H4 (cell line): ENCODE measurements at regions not wholly inside any gene's neighbourhood (a gene's known extent, or its start where the extent isn't known, plus 50 kb on each side); places are given as distances from the start of the nearest gene placed in this dataset.
A peak's percentile ranks its signal among the peaks of the same experiment; 100 is the strongest.
"Not testable (repeated sequence)": the region's sequence is repeated elsewhere in the genome, so short reads cannot be mapped to it uniquely, and the experiment has no call there.

ENCODE experiments used
- DNase-seq: peaks from one replicate; pipeline ENCODE4 v3.0.0-alpha.2; 2015; ENCODE audit warnings: low spot score

GRCh38 chr12:73506611-73507010 is 1031.0 kb upstream of the ATXN7L3B start:
- DNase-seq: no peak

- peak; percentile 11 for DNase-seq
Measured at GRCh38 chr12:73514672-73515071, 1023.0 kb upstream of the ATXN7L3B start.

- no peak for DNase-seq
Measured at GRCh38 chr12:73517859-73518258, 1019.8 kb upstream of the ATXN7L3B start.

- DNase-seq: no peak
Measured at GRCh38 chr12:73529231-73529630, 1008.4 kb upstream of the ATXN7L3B start.

GRCh38 chr12:73529954-73530353 is 1007.7 kb upstream of the ATXN7L3B start:
- no peak for DNase-seq

GRCh38 chr12:73531752-73532151 is 1005.9 kb upstream of the ATXN7L3B start:
- no peak for DNase-seq

GRCh38 chr12:73547421-73547820 is 990.2 kb upstream of the ATXN7L3B start:
- DNase-seq: peak; percentile 37

GRCh38 chr12:73585136-73585535 is 952.5 kb upstream of the ATXN7L3B start:
- DNase-seq: no peak

- no peak for DNase-seq
Measured at GRCh38 chr12:73589220-73589619, 948.4 kb upstream of the ATXN7L3B start.

GRCh38 chr12:73598626-73599025 is 939.0 kb upstream of the ATXN7L3B start:
- peak; percentile 6 for DNase-seq

- DNase-seq: no peak
Measured at GRCh38 chr12:73599268-73599667, 938.4 kb upstream of the ATXN7L3B start.

GRCh38 chr12:73605925-73606324 is 931.7 kb upstream of the ATXN7L3B start:
- DNase-seq: not testable (repeated sequence)

- no peak for DNase-seq
Measured at GRCh38 chr12:73612551-73612950, 925.1 kb upstream of the ATXN7L3B start.

- DNase-seq: no peak
Measured at GRCh38 chr12:73623421-73623820, 914.2 kb upstream of the ATXN7L3B start.

- DNase-seq: no peak
Measured at GRCh38 chr12:73625226-73625625, 912.4 kb upstream of the ATXN7L3B start.

- DNase-seq: no peak
Measured at GRCh38 chr12:73629171-73629570, 908.5 kb upstream of the ATXN7L3B start.

- DNase-seq: no peak
Measured at GRCh38 chr12:73629893-73630831, 907.5 kb upstream of the ATXN7L3B start.

GRCh38 chr12:73632191-73632590 is 905.4 kb upstream of the ATXN7L3B start:
- DNase-seq: no peak

- DNase-seq: no peak
Measured at GRCh38 chr12:73632661-73633060, 905.0 kb upstream of the ATXN7L3B start.

- DNase-seq: not testable (repeated sequence)
Measured at GRCh38 chr12:73639397-73639796, 898.2 kb upstream of the ATXN7L3B start.

GRCh38 chr12:73656375-73656774 is 881.3 kb upstream of the ATXN7L3B start:
- no peak for DNase-seq

- DNase-seq: no peak
Measured at GRCh38 chr12:73659802-73660201, 877.8 kb upstream of the ATXN7L3B start.

GRCh38 chr12:73665193-73665592 is 872.4 kb upstream of the ATXN7L3B start:
- no peak for DNase-seq

- DNase-seq: peak; percentile 78
Measured at GRCh38 chr12:73671550-73671949, 866.1 kb upstream of the ATXN7L3B start.
